NB4 (cell line): ENCODE measurements at regions not wholly inside any gene's neighbourhood (a gene's known extent, or its start where the extent isn't known, plus 50 kb on each side); places are given as distances from the start of the nearest gene placed in this dataset.

Experiments used
- DNase-seq: peaks from one replicate; pipeline ENCODE4 v3.0.0; 2010; ENCODE audit warnings: low read depth
- H3K4me3 ChIP-seq: one replicate; pipeline ENCODE4 v1.5.1; 2011; ENCODE audit warnings: mild to moderate bottlenecking, low read depth, low read length, moderate library complexity
- MYC ChIP-seq: IDR thresholded peaks from 2 replicates; pipeline ENCODE4 v1.6.1; 2011; ENCODE audit warnings: low read depth, low read length
- POLR2A ChIP-seq: IDR thresholded peaks from 2 replicates; pipeline ENCODE4 v1.6.1; 2011; ENCODE audit warnings: mild to moderate bottlenecking; ENCODE audit not compliant: insufficient read length; ENCODE audit errors: extremely low read depth
- TF ChIP-seq, protein P1 (sequence below): IDR thresholded peaks from one replicate; pipeline ENCODE4 v1.5.1; 2012; ENCODE audit warnings: low read depth, low read length
- TF ChIP-seq, protein P2 (sequence below): IDR thresholded peaks from 2 replicates; pipeline ENCODE4 v1.6.1; 2011; ENCODE audit warnings: low read depth, low read length

DNA sequence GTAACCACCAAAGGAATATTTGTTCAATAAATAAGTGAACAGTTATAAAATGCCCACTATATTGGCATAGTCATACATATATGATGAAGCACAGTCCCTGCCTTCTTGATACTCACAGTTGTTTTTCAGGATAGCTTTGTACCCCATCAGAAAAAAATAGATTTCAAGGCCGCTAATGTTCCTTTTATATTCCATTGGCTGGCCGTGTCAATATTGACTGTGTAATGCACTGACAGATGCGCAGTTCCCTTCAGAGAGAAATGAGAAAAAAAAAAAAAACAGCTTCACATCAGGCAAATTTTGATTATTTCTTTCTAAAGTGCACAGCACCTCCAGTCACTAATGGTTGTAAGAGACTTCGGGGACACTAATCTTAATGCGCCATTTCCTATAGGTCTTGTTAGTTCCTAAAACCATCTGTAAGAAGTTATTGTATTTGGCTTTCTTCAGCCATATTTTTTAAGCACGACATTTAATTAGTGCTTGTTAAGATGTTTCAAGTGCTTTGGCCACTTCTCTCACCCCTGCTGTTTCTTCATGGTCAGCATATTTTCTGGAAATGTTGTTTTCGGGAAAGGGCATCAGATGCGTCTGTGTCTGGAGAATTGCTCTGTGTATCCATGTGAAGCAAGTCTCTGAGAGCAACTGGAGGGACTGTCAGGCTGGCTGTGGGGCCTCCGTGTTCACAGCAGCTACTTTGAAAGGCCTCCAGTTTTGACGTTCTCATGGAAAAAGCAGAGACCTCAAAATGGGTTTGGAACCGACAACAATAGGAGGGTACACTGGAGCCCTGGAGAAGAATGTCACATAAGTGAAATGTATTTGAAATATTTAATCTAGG, 378.3 kb downstream of the MTX2 start:
- H3K4me3 ChIP-seq: no peak overlapping the region
- TF ChIP-seq POLR2A: no peak
- no peak for TF ChIP-seq MYC
- TF ChIP-seq, protein P1, sequence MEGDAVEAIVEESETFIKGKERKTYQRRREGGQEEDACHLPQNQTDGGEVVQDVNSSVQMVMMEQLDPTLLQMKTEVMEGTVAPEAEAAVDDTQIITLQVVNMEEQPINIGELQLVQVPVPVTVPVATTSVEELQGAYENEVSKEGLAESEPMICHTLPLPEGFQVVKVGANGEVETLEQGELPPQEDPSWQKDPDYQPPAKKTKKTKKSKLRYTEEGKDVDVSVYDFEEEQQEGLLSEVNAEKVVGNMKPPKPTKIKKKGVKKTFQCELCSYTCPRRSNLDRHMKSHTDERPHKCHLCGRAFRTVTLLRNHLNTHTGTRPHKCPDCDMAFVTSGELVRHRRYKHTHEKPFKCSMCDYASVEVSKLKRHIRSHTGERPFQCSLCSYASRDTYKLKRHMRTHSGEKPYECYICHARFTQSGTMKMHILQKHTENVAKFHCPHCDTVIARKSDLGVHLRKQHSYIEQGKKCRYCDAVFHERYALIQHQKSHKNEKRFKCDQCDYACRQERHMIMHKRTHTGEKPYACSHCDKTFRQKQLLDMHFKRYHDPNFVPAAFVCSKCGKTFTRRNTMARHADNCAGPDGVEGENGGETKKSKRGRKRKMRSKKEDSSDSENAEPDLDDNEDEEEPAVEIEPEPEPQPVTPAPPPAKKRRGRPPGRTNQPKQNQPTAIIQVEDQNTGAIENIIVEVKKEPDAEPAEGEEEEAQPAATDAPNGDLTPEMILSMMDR: no peak
- TF ChIP-seq, protein P2, sequence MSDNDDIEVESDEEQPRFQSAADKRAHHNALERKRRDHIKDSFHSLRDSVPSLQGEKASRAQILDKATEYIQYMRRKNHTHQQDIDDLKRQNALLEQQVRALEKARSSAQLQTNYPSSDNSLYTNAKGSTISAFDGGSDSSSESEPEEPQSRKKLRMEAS: no peak
- DNase-seq: no peak

DNA sequence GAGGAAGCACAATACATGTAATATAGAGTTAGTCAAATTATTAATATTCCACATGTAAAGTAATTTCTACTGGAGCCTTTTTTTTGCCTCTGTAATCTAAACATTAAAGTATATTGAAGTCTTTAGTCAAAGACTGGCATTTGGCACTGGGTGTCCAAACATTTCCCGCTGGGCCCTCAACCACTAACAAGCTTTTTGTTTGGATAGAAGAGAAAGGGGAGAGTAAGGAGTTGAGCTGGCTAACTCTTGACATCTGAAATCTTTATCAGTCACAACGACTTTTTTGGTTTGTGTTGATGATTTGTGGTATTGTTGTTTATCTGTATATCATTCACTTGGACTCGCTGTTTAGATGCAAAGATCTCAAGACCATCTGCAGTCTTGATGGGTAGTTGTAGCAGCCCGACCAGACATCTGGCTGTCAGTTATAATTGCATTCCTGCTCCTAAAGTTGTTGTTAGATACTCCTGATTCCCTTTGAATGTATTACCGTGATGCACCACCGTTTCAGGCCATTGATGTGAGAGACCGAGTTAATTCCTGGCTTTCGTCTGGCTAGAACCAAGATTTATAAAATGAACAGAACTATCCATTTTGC, 379.6 kb downstream of the MTX2 start:
- DNase-seq: no peak
- H3K4me3 ChIP-seq: no peak overlapping the region

DNA sequence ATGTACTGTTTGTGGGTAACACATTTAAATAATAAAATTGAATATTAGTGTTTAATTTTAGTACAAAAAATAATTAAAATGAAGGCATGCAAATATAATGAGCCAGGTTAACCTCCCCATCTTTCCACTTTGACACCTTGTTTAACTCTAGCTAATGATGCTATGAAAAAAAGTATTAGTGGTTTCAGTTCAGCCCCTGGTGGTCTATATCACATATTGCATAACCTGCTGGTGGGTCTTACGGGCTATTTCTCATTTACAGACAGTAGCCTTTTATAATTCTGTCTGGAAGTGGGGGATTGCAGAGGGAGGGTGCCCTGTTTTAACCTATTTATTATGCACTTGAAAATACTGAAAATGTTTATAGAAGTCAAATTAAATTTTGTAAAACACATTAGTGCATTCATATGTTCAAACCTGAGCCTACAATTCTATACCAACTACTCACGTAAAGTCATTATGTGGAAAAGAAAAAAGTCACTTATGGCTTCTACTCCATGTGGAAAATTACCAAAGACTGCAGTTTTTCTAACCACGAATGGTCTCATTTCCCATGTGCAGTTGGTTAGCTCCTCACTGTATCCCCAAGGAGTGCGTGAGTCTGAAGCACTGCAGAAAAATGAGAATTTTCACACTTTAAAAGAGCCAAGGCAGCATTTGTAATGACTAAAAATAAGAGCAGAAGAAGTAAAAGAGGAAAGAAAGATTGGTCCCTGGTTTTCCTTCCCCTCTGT, 381.0 kb downstream of the MTX2 start:
- no peak for DNase-seq
- H3K4me3 ChIP-seq: no peak overlapping the region
- TF ChIP-seq, protein P1: no peak
- TF ChIP-seq, protein P2: no peak
- no peak for TF ChIP-seq POLR2A
- no peak for TF ChIP-seq MYC

More for the DNA sequence above, 379.6 kb downstream of the MTX2 start:
- TF ChIP-seq POLR2A (no peak), MYC (no peak)
- TF ChIP-seq, protein P2: no peak
- TF ChIP-seq, protein P1: no peak

DNA sequence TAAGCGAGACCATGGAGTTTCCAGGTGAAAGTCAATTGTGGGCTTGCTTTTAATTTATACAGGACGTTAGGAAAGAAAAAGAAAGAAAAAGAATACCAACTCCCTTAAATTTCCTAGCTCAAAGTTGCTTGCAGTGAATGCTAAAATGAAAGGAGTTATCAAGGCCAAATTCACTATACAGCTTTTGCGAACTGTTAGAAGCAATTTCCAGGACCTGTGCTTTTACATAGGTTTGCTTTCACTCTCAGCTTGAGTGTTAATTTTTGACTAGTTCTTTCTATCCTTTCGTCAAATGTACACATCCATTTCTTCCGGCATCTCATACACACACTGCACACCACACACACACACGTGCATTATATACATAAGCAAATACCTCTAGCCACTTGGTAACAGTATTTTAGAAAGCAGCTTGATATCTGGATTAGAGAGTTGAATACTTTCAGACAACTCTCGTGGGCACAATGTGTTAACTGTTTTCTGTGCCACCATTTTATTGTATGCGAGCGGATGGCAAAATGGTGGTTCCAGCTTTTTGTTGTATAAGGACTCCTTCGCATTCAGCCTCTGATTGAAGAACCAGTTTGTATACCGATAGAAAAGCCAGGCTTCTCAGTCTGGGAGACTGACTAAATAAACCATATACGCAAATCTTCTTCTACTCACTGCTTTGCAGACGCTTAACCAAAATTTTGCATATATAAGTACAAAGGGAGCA, 381.8 kb downstream of the MTX2 start:
- no peak for TF ChIP-seq POLR2A
- no peak for TF ChIP-seq MYC
- TF ChIP-seq, protein P2: no peak
- TF ChIP-seq, protein P1: no peak
- no peak for DNase-seq
- H3K4me3 ChIP-seq: no peak overlapping the region

DNA sequence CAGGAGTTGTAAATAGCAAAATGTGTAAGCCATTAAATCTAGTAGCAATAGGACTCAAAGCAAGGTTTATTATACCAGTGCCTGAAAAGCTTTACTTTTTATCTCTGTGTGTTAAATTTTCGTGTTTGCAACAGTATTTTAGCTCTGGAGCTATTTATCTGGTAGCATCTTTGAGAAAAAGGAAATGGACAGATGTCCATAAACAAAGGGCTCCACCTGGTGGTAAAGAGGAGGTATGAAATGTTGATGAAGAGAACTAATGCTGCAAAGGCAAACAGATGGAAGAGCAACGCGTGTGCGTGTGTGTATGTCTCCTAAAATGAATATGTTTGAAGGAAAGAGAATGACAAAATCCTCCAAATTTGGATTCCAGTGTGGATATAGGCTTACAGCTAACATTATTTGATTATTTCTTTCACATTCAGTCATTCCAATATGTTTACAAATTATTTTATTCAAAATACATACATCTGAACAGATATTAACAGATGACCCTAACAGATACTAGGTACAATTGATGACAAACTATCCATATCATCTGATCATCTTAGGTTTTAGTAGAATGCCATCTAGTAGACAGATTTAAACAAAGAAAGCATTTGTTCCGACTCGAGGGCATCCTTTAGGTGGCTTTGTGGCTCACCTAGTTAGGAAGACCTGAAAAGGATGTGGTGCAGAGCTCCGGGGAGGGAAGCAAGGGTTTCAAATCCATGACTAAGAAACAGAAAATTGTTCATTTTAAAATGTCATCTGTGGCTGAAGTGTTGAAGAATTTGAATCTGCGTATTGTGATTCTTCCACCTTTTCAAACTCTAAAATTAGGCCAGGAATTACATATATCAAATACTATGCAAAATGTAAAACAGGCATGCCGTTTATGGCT, 383.3 kb downstream of the MTX2 start:
- H3K4me3 ChIP-seq: no peak overlapping the region
- TF ChIP-seq, protein P1: peak; percentile 63
- TF ChIP-seq, protein P2: no peak
- DNase-seq: peak; percentile 69
